ENCODE measurements at regions not wholly inside any gene's neighbourhood (a gene's known extent, or its start where the extent isn't known, plus 50 kb on each side); places are given as distances from the start of the nearest gene placed in this dataset.

DNA sequence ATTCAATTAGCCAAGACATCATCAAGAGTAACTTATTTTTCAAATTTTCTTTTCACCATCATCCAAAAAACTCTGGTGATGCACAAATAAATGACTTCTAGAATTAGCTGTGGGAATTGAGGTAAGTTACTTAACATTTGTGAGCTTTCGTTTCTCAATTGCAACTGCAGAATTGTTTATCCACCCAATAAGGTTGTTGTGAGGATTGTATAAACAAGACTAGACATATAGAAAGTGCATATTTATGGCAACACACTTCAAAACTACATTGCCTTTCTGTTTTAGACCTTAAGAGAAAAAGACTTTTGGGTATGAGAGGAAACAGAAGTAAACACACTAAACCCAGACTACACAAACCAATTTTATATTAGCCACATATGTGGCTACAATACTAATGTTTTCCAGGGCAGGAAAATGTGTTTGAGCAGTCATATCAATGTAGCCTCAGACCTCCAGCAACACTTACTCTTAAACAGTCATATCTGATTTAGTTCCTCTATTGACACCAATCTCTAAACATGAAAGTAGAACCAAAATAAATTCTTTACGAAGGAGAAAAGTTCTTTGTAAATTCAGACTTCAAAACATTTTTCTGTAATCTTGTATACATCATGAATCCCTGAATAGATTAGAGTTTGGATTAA lies 488.0 kb upstream of the CYLC2 start:
- TF ChIP-seq SIN3A (IDR thresholded peaks at IDR 0.05; ENCODE audit: borderline replicate concordance, low read depth, low read length) (no peak), MXI1 (IDR thresholded peaks at IDR 0.05; ENCODE audit: low read depth, low read length) (no peak), SMC3 (IDR thresholded peaks at IDR 0.05; ENCODE audit: low read depth, low read length) (no peak), RAD21 (IDR thresholded peaks at IDR 0.05; ENCODE audit: low read length) (no peak)
- TF ChIP-seq, protein P1, sequence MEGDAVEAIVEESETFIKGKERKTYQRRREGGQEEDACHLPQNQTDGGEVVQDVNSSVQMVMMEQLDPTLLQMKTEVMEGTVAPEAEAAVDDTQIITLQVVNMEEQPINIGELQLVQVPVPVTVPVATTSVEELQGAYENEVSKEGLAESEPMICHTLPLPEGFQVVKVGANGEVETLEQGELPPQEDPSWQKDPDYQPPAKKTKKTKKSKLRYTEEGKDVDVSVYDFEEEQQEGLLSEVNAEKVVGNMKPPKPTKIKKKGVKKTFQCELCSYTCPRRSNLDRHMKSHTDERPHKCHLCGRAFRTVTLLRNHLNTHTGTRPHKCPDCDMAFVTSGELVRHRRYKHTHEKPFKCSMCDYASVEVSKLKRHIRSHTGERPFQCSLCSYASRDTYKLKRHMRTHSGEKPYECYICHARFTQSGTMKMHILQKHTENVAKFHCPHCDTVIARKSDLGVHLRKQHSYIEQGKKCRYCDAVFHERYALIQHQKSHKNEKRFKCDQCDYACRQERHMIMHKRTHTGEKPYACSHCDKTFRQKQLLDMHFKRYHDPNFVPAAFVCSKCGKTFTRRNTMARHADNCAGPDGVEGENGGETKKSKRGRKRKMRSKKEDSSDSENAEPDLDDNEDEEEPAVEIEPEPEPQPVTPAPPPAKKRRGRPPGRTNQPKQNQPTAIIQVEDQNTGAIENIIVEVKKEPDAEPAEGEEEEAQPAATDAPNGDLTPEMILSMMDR (IDR thresholded peaks at IDR 0.05) = no peak
- TF ChIP-seq, protein P2, sequence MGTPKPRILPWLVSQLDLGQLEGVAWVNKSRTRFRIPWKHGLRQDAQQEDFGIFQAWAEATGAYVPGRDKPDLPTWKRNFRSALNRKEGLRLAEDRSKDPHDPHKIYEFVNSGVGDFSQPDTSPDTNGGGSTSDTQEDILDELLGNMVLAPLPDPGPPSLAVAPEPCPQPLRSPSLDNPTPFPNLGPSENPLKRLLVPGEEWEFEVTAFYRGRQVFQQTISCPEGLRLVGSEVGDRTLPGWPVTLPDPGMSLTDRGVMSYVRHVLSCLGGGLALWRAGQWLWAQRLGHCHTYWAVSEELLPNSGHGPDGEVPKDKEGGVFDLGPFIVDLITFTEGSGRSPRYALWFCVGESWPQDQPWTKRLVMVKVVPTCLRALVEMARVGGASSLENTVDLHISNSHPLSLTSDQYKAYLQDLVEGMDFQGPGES (IDR thresholded peaks at IDR 0.05; ENCODE audit: low read depth, low read length) = no peak
- TF ChIP-seq, protein P3, sequence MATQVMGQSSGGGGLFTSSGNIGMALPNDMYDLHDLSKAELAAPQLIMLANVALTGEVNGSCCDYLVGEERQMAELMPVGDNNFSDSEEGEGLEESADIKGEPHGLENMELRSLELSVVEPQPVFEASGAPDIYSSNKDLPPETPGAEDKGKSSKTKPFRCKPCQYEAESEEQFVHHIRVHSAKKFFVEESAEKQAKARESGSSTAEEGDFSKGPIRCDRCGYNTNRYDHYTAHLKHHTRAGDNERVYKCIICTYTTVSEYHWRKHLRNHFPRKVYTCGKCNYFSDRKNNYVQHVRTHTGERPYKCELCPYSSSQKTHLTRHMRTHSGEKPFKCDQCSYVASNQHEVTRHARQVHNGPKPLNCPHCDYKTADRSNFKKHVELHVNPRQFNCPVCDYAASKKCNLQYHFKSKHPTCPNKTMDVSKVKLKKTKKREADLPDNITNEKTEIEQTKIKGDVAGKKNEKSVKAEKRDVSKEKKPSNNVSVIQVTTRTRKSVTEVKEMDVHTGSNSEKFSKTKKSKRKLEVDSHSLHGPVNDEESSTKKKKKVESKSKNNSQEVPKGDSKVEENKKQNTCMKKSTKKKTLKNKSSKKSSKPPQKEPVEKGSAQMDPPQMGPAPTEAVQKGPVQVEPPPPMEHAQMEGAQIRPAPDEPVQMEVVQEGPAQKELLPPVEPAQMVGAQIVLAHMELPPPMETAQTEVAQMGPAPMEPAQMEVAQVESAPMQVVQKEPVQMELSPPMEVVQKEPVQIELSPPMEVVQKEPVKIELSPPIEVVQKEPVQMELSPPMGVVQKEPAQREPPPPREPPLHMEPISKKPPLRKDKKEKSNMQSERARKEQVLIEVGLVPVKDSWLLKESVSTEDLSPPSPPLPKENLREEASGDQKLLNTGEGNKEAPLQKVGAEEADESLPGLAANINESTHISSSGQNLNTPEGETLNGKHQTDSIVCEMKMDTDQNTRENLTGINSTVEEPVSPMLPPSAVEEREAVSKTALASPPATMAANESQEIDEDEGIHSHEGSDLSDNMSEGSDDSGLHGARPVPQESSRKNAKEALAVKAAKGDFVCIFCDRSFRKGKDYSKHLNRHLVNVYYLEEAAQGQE (IDR thresholded peaks at IDR 0.05; ENCODE audit: low read depth, low read length) = no peak
